Astrocyte of the cerebellum (primary cell): ENCODE measurements at regions not wholly inside any gene's neighbourhood (a gene's known extent, or its start where the extent isn't known, plus 50 kb on each side); places are given as distances from the start of the nearest gene placed in this dataset.

Experiments used
- DNase-seq: peaks from one replicate; pipeline ENCODE4 v3.0.0-alpha.2; 2011; ENCODE audit warnings: low read depth
- H3K4me3 ChIP-seq: 2 replicates; pipeline ENCODE4 v1.5.1; 2011; ENCODE audit warnings: mild to moderate bottlenecking, low read depth, low read length, moderate library complexity
- in situ Hi-C: cut with HindIII; loops from 2 replicates; pipeline ENCODE4 v1.10.0; 2017; ENCODE audit warnings: low sequenced_read_pairs
- TF ChIP-seq, protein P1 (sequence below): IDR thresholded peaks from 2 replicates; pipeline ENCODE4 v1.5.1; 2012; ENCODE audit warnings: low read length, low read depth, moderate library complexity, mild to moderate bottlenecking; ENCODE audit errors: missing control alignments

DNA sequence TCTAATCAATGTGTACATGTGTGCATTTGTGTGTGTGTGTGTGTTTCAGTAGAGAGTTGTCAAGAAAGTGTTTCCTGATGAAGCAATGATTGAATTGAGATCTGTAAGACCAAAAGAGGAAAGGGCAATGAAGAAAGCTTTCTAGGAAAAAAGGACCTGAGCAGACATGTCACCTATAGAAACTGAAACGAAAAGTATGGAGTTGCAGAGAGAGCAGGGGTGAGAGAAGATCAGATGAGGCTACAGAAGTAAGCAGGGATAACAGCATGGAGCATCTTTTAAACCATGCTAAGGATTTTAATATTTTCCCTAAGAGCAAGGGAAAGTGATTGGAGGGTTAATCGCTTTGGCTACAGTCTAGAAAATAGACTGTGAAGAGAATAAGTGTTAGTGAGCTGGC is 1459.4 kb upstream of the TENM4 start:
- TF ChIP-seq, protein P1, sequence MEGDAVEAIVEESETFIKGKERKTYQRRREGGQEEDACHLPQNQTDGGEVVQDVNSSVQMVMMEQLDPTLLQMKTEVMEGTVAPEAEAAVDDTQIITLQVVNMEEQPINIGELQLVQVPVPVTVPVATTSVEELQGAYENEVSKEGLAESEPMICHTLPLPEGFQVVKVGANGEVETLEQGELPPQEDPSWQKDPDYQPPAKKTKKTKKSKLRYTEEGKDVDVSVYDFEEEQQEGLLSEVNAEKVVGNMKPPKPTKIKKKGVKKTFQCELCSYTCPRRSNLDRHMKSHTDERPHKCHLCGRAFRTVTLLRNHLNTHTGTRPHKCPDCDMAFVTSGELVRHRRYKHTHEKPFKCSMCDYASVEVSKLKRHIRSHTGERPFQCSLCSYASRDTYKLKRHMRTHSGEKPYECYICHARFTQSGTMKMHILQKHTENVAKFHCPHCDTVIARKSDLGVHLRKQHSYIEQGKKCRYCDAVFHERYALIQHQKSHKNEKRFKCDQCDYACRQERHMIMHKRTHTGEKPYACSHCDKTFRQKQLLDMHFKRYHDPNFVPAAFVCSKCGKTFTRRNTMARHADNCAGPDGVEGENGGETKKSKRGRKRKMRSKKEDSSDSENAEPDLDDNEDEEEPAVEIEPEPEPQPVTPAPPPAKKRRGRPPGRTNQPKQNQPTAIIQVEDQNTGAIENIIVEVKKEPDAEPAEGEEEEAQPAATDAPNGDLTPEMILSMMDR, result no peak
- in situ Hi-C loops, result no loop called here
- no peak for DNase-seq
- H3K4me3 ChIP-seq, result no peak overlapping the region

DNA sequence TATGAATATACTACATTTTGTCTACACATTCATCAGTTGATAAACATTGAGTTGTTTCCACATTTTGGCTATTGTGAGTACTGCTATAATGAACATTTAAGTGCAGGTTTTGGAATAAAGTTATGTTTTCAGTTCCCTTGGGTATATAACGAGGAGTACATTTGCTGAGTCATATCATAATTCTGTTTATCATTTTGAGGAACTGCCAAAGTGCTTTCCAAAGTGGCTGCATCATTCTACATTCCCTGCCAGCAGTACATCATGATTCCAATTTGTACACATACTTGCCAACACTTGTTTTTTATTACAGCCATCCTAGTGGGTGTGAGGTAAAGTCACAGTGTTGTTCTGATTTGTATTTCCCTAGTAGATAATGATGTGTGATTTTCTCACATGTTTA is 1458.6 kb upstream of the TENM4 start:
- peak; percentile 8 for DNase-seq
- H3K4me3 ChIP-seq, result no peak overlapping the region
- in situ Hi-C loops, result no loop called here
- TF ChIP-seq, protein P1, result no peak

DNA sequence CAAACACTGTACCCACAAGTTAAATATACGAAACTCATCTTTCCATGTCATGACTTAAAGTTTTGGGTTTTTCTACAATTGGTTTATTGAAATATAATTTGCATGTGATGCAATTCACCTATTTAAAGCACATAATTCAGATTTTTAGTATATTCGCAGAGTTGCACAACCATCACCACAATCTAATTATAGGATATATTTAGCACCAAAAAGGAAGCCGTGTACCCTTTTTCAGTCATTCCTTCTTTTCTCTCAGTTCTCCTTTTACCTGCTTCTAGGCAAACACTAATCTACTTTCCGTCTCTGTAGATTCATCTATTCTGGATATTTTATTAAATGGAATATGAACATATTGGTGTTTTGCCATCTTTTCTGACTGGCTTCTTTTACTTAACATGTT is 1458.1 kb upstream of the TENM4 start:
- H3K4me3 ChIP-seq, result no peak overlapping the region
- TF ChIP-seq, protein P1, result no peak
- in situ Hi-C loops, result no loop called here
- no peak for DNase-seq

DNA sequence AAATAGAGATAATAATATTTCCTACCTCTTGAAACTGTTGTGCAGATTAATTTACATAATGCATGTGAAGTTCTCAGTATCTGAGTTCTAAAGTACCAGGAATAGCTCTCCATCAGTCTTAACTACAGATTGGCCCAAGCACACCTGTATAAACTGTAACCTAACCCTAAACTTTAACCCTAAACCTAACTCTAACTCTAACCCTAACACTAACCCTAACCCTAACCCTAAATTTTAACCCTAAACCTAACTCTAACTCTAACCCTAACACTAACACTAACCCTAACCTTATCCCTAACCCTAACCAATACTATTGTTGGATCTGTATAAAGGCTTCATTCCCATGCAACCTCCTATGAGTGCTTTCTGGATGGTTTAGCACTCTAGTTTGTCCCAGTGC is 1445.9 kb upstream of the TENM4 start:
- in situ Hi-C loops, result no loop called here
- no peak overlapping the region for H3K4me3 ChIP-seq
- no peak for DNase-seq
- TF ChIP-seq, protein P1, result no peak

DNA sequence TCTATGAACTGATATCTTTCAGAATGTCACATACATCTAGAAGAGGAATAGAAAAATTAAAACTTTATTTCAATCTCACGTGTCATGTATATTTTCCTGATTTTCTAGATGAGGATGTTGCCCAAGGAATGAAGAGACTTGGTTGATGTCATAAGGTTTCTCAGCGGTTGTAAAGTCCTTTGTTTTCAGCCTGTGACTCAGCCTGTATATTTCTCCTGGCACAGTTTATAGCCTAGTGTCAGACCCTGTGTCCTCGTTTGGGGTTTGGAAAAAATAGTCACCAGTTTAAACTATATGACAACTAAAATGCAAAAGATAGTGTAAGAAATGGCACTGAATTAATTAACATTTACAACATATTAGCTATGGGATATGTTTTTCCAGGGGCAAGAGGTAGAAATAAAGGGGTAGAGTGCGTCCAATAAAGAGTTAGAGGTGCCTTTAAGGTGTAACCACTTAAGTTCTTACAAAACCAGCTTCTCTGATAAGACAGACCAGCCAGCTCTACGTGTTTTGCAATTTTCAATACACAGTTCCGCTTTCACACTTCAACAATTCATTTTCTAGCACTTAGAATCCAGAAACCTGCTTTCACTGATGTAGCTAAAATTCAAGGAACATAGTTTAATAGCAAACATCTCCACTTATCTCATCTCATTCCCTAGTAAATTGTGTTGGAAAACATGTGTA is 1432.6 kb upstream of the TENM4 start:
- no peak overlapping the region for H3K4me3 ChIP-seq
- TF ChIP-seq, protein P1, result no peak
- in situ Hi-C loops, result loop anchor here (5.0 kb wide), 1 partner anchor 41 kb away; no protein-coding TSS in a partner anchor
- peak; percentile 18 for DNase-seq

DNA sequence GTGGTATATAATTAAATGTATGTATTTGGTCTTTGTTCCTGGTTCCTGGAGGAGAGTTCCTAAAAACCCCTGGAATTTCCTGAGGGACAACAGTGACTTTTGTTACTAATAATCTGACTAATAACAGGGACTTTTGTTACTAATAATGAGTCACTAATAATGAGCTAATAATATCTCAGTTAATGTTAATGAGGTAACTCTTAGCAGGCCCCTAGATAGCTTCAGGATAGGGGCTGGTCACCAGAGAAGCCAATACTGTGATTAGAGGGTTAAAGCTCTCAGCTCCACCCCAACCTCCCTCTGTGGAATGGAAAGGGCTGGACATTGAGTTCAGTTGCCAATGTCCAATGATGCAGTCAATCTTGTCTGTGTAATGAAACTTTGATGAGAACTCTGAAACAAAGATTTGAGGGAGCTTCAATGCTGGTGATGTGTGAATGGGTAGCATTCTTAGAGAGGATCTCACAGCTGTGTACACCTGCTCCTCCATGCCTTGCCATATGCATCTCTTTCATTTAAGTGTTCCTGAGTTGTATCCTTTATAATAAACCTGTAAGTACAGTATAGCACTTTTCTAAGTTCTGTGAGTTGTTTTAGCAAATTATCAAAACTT is 1431.4 kb upstream of the TENM4 start:
- DNase-seq, result no peak
- in situ Hi-C loops, result loop anchor here (5.0 kb wide), 1 partner anchor 40 kb away; no protein-coding TSS in a partner anchor
- TF ChIP-seq, protein P1, result no peak
- H3K4me3 ChIP-seq, result no peak overlapping the region
